HCT116 (cell line): ENCODE measurements at regions not wholly inside any gene's neighbourhood (a gene's known extent, or its start where the extent isn't known, plus 50 kb on each side); places are given as distances from the start of the nearest gene placed in this dataset.
A peak's percentile ranks its signal among the peaks of the same experiment; 100 is the strongest.

Experiments used
- ATAC-seq: fragments of 200-7000 bp; cut with Tn5 transposase; 2 replicates; pipeline ENCODE4 v1.9.1; 2020; ENCODE audit warnings: mild to moderate bottlenecking, moderate library complexity
- BruUV-seq: library from RNA; stranded (reverse); fragments of 400-500 nt; replicated peaks from 2 replicates; lab custom pipeline; 2021; lab: Mats Ljungman, UMichigan
- CTCF ChIA-PET: fragments of 300-600 bp; sonication (Branson Sonifier 250); formaldehyde crosslinking; loops from one replicate; lab custom pipeline; 2021; ENCODE audit warnings: antibody characterized with exemption; lab: Charles Lee
- POLR2A ChIA-PET: fragments of 300-600, 350-600 bp; sonication (Branson Sonifier 250); formaldehyde crosslinking; loops from one replicate; lab custom pipeline; 2021; ENCODE audit warnings: antibody characterized with exemption; lab: Charles Lee
- RAD21 ChIA-PET, 2 experiments: fragments of 300-600 bp; sonication (Branson Sonifier 250); formaldehyde crosslinking; loops; one replicate each; lab custom pipeline; 2023; ENCODE audit warnings: low total read pairs in 2 of 2; ENCODE audit not compliant: uncharacterized antibody in 2 of 2, unreplicated experiment in 2 of 2, low non-redundant PET in 1 of 2; lab: Charles Lee
- DNase-seq: peaks from one replicate; pipeline ENCODE4 v3.0.0-alpha.2; 2010; ENCODE audit warnings: low read depth, low spot score
- H2AFZ ChIP-seq: fragments of 200-600 bp; shearing (Covaris generic), sonication (generic); 2 replicates; pipeline ENCODE4 v1.6.1; 2017; ENCODE audit warnings: low read depth, mixed run types, mixed read lengths, antibody characterized with exemption, low read length; ENCODE audit not compliant: poor library complexity, severe bottlenecking
- H3K27ac ChIP-seq: 2 replicates; pipeline ENCODE4 v1.5.1; 2012; ENCODE audit warnings: low read depth, low read length
- H3K27me3 ChIP-seq: fragments of 200-600 bp; sonication (generic); 2 replicates; pipeline ENCODE4 v1.6.1; 2016; ENCODE audit warnings: mixed run types, low read length, mixed read lengths; ENCODE audit not compliant: insufficient read depth
- H3K36me3 ChIP-seq, 2 experiments: fragments of 200-500 bp in 1 of 2; fragments of 200-600 bp in 1 of 2; sonication (Bioruptor generic) in 1 of 2; sonication (generic) in 1 of 2; 2 replicates each; pipeline versions ENCODE4 v1.5.1 to v1.6.1; 2014 to 2016; ENCODE audit warnings: low read length in 2 of 2, inconsistent platforms in 1 of 2, mixed read lengths in 1 of 2, mixed run types in 1 of 2; ENCODE audit not compliant: insufficient read depth in 2 of 2, control insufficient read depth in 1 of 2
- H3K4me1 ChIP-seq, 2 experiments: fragments of 200-600 bp in 1 of 2; sonication (generic) in 1 of 2; 2 replicates each; pipeline versions ENCODE4 v1.5.1 to v1.6.1; 2012 to 2017; ENCODE audit warnings: low read length in 2 of 2, inconsistent platforms in 1 of 2, mild to moderate bottlenecking in 1 of 2, mixed read lengths in 1 of 2, mixed run types in 1 of 2, moderate library complexity in 1 of 2; ENCODE audit not compliant: insufficient read depth in 2 of 2, control insufficient read depth in 1 of 2
- H3K4me2 ChIP-seq: fragments of 200-600 bp; sonication (generic); 2 replicates; pipeline ENCODE4 v1.6.1; 2017; ENCODE audit warnings: mixed run types, low read length, mixed read lengths
- H3K4me3 ChIP-seq, 2 experiments: fragments of 200-600 bp in 1 of 2; sonication (generic) in 1 of 2; replicated peaks in 1 of 2; 2 replicates each; pipeline ENCODE4 v1.5.1; 2011 to 2016; ENCODE audit warnings: low read length in 2 of 2, control low read depth in 1 of 2, low read depth in 1 of 2, mild to moderate bottlenecking in 1 of 2, mixed read lengths in 1 of 2, mixed run types in 1 of 2
- H3K79me2 ChIP-seq: fragments of 200-600 bp; sonication (generic); 2 replicates; pipeline ENCODE4 v1.6.1; 2017; ENCODE audit warnings: mild to moderate bottlenecking, mixed run types, low read length, moderate library complexity, mixed read lengths; ENCODE audit not compliant: insufficient read depth
- H3K9ac ChIP-seq: fragments of 200-600 bp; sonication (generic); 2 replicates; pipeline ENCODE4 v1.6.1; 2016; ENCODE audit warnings: low read length, mixed read lengths
- H3K9me2 ChIP-seq: fragments of 200-600 bp; sonication (generic), shearing (Covaris generic); 2 replicates; pipeline ENCODE4 v1.6.1; 2017; ENCODE audit warnings: mixed run types, mild to moderate bottlenecking, moderate library complexity; ENCODE audit not compliant: insufficient read depth
- H3K9me3 ChIP-seq, 2 experiments: fragments of 200-500 bp in 1 of 2; fragments of 200-600 bp in 1 of 2; sonication (Bioruptor generic) in 1 of 2; sonication (generic) in 1 of 2; 2 replicates each; pipeline ENCODE4 v1.6.1; 2014 to 2017; ENCODE audit warnings: low read length in 2 of 2, mixed read lengths in 2 of 2, inconsistent platforms in 1 of 2, low read depth in 1 of 2, mild to moderate bottlenecking in 1 of 2, mixed run types in 1 of 2, moderate library complexity in 1 of 2; ENCODE audit not compliant: control insufficient read depth in 1 of 2, insufficient read depth in 1 of 2
- H4K20me1 ChIP-seq: fragments of 200-600 bp; sonication (generic), shearing (Covaris generic); 2 replicates; pipeline ENCODE4 v1.6.1; 2017; ENCODE audit warnings: mixed run types, mild to moderate bottlenecking, moderate library complexity; ENCODE audit not compliant: insufficient read depth
- EGR1 ChIP-seq: IDR thresholded peaks from 2 replicates; pipeline ENCODE4 v1.6.1; 2012; ENCODE audit warnings: low read depth
- ELF1 ChIP-seq: IDR thresholded peaks from 2 replicates; pipeline ENCODE4 v1.6.1; 2012; ENCODE audit warnings: low read depth, borderline replicate concordance
- EZH2 ChIP-seq: fragments of 200-600 bp; sonication (generic); IDR thresholded peaks from 2 replicates; pipeline ENCODE4 v1.6.1; 2017; ENCODE audit warnings: antibody characterized with exemption, mixed run types
- JUND ChIP-seq: IDR thresholded peaks from 2 replicates; pipeline ENCODE4 v1.6.1; 2012
- POLR2AphosphoS5 ChIP-seq: IDR thresholded peaks from 2 replicates; pipeline ENCODE4 v1.6.1; 2011; ENCODE audit warnings: mild to moderate bottlenecking, low read depth, low read length, moderate library complexity
- RAD21 ChIP-seq: IDR thresholded peaks from 2 replicates; pipeline ENCODE4 v1.6.1; 2012; ENCODE audit warnings: low read depth, mild to moderate bottlenecking
- SIN3A ChIP-seq: IDR thresholded peaks from 2 replicates; pipeline ENCODE4 v1.6.1; 2012; ENCODE audit warnings: low read depth
- YY1 ChIP-seq: IDR thresholded peaks from 2 replicates; pipeline ENCODE4 v1.6.1; 2011; ENCODE audit warnings: low read length, low read depth, moderate library complexity, mild to moderate bottlenecking; ENCODE audit not compliant: insufficient replicate concordance; ENCODE audit errors: extremely low read depth
- intact Hi-C: fragments of 100-400 bp; cut with micrococcal nuclease; formaldehyde crosslinking; loops from 2 replicates; pipeline ENCODE4 v1.10.0; 2022
- TF ChIP-seq, protein P1 (sequence below): IDR thresholded peaks from 2 replicates; pipeline ENCODE4 v1.6.1; 2011; ENCODE audit warnings: mild to moderate bottlenecking, low read length, moderate library complexity; ENCODE audit not compliant: insufficient replicate concordance; ENCODE audit errors: extremely low read depth
- TF ChIP-seq, protein P2 (sequence below): IDR thresholded peaks from 2 replicates; pipeline ENCODE4 v1.6.1; 2012
- TF ChIP-seq, protein P3 (sequence below), 3 experiments: fragments of 200-600 bp in 1 of 3; sonication (generic) in 1 of 3; IDR thresholded peaks in 2 of 3; conservative IDR thresholded peaks in 1 of 3; 2 replicates each; pipeline ENCODE4 v1.5.1; 2012 to 2017; ENCODE audit warnings: low read depth in 2 of 3, low read length in 2 of 3, antibody characterized with exemption in 1 of 3, borderline replicate concordance in 1 of 3, control low read depth in 1 of 3, mild to moderate bottlenecking in 1 of 3, mixed read lengths in 1 of 3, mixed run types in 1 of 3, moderate library complexity in 1 of 3; ENCODE audit not compliant: insufficient read depth in 1 of 3
- TF ChIP-seq, protein P4 (sequence below): IDR thresholded peaks from 2 replicates; pipeline ENCODE4 v1.6.1; 2012

DNA sequence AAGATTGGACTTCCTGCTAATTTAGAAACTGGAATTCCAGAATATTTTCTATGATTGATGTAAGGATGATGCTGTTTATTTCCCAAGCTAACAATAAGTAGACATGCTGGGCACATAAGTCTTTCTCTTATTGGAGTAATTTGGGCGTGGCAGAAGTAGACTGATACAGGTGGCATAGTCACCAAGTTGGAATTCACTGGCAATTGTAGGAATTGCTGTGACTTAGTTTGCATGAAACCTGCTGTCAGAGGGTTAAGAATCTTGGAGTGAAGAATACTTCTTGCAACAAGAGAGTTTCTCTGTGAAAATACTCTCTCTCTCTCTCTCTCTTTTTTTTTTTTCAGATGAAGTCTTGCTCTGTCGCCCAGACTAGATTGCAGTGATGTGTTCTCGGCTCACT lies 569.7 kb downstream of the REEP3 start (continued):
- TF ChIP-seq, protein P1, sequence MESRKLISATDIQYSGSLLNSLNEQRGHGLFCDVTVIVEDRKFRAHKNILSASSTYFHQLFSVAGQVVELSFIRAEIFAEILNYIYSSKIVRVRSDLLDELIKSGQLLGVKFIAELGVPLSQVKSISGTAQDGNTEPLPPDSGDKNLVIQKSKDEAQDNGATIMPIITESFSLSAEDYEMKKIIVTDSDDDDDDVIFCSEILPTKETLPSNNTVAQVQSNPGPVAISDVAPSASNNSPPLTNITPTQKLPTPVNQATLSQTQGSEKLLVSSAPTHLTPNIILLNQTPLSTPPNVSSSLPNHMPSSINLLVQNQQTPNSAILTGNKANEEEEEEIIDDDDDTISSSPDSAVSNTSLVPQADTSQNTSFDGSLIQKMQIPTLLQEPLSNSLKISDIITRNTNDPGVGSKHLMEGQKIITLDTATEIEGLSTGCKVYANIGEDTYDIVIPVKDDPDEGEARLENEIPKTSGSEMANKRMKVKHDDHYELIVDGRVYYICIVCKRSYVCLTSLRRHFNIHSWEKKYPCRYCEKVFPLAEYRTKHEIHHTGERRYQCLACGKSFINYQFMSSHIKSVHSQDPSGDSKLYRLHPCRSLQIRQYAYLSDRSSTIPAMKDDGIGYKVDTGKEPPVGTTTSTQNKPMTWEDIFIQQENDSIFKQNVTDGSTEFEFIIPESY, result no peak
- TF ChIP-seq, all 23 proteins: peak for 0

DNA sequence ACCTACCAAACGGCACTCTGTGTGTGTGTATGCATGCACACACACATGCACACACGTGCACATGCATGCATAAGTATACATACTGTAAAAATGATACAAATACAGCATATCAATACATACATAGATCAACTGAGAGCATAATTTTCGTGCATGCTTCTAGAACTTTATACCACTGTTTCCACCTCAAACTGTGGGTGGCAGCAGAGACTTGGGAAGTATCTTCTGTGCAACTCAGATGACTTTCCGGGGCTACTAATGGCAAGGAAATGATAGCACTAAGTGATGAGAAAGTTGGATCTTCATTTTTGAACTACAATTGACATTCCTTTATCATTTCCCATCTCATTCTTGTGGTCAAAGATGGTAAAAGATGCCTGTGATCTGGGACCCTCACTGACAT lies 570.7 kb downstream of the REEP3 start:
- H3K4me2 ChIP-seq, result no peak overlapping the region
- ChIA-PET POLR2A (no interaction called here), RAD21 (no interaction called here), CTCF (no interaction called here)
- no peaks in the 10 kb centered on the region for H3K9me3 ChIP-seq
- H3K36me3 ChIP-seq, result no peaks in the 10 kb centered on the region
- H3K4me1 ChIP-seq, result peaks cover 0 to 8% of the 10 kb centered on the region in 2 experiments; a peak in 1 of 4 replicates
- H4K20me1 ChIP-seq, result no peaks in the 10 kb centered on the region
- H3K79me2 ChIP-seq, result no peaks in the 10 kb centered on the region
- H3K9ac ChIP-seq, result no peak overlapping the region
- H3K27me3 ChIP-seq, result no peaks in the 10 kb centered on the region
- no peak overlapping the region for H2AFZ ChIP-seq
- DNase-seq (no peak), ATAC-seq (peak; percentile 44; the same call in 1 of the 2 replicates)
- H3K4me3 ChIP-seq, result no peak overlapping the region
- H3K9me2 ChIP-seq, result no peaks in the 10 kb centered on the region
- H3K27ac ChIP-seq, result no peak overlapping the region
- BruUV-seq, result no TSS peak
- intact Hi-C loops, result no loop called here
- TF ChIP-seq, protein P1, result no peak
- no peak for TF ChIP-seq EZH2
- no peak for TF ChIP-seq ELF1
- TF ChIP-seq, protein P2, sequence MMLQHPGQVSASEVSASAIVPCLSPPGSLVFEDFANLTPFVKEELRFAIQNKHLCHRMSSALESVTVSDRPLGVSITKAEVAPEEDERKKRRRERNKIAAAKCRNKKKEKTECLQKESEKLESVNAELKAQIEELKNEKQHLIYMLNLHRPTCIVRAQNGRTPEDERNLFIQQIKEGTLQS, result no peak
- TF ChIP-seq RAD21, result peak; percentile 60
- TF ChIP-seq, protein P3, sequence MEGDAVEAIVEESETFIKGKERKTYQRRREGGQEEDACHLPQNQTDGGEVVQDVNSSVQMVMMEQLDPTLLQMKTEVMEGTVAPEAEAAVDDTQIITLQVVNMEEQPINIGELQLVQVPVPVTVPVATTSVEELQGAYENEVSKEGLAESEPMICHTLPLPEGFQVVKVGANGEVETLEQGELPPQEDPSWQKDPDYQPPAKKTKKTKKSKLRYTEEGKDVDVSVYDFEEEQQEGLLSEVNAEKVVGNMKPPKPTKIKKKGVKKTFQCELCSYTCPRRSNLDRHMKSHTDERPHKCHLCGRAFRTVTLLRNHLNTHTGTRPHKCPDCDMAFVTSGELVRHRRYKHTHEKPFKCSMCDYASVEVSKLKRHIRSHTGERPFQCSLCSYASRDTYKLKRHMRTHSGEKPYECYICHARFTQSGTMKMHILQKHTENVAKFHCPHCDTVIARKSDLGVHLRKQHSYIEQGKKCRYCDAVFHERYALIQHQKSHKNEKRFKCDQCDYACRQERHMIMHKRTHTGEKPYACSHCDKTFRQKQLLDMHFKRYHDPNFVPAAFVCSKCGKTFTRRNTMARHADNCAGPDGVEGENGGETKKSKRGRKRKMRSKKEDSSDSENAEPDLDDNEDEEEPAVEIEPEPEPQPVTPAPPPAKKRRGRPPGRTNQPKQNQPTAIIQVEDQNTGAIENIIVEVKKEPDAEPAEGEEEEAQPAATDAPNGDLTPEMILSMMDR (IDR thresholded peaks at IDR 0.05 in 2 of 3, conservative IDR thresholded peaks at IDR 0.05 in 1 of 3; ENCODE audit: borderline replicate concordance in 1 of 3, insufficient read depth in 1 of 3, low read depth in 2 of 3, low read length in 2 of 3), result peak; percentile 24 to 49 (median 27); a peak in 3 of 6 replicates
- no peak for TF ChIP-seq SIN3A
- TF ChIP-seq, protein P4, sequence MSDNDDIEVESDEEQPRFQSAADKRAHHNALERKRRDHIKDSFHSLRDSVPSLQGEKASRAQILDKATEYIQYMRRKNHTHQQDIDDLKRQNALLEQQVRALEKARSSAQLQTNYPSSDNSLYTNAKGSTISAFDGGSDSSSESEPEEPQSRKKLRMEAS, result no peak
- no peak for TF ChIP-seq EGR1
- TF ChIP-seq JUND, result no peak
- TF ChIP-seq POLR2AphosphoS5, result no peak
- TF ChIP-seq YY1, result no peak
